GM12873 (cell line): ENCODE measurements at regions not wholly inside any gene's neighbourhood (a gene's known extent, or its start where the extent isn't known, plus 50 kb on each side); places are given as distances from the start of the nearest gene placed in this dataset.

Experiments used
- TF ChIP-seq, protein P1 (sequence below): IDR thresholded peaks from 2 replicates; pipeline ENCODE4 v1.5.1; 2012; ENCODE audit warnings: low read depth, mild to moderate bottlenecking, moderate library complexity, low read length, control low read depth; ENCODE audit not compliant: insufficient read depth; ENCODE audit errors: missing control alignments

DNA sequence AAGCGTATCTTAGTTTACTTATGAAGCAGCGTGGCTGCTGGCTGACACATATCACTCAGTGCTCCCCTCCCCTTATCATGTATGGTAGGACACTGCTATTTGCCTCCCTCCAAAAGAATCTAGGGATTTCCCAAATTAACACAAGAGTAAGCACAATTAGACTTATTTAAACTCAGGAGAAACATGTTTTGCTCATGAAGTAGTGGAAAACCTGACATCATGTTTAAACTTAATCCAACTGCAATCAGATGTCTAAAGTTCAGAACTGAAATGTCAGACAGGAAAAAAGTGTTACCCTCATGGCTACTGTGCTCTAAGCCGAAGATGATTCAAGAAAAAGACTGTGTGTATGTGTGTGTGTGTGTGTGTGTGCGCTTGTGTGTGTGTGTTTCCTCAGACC, 324.1 kb upstream of the TNC start:
- TF ChIP-seq, protein P1, sequence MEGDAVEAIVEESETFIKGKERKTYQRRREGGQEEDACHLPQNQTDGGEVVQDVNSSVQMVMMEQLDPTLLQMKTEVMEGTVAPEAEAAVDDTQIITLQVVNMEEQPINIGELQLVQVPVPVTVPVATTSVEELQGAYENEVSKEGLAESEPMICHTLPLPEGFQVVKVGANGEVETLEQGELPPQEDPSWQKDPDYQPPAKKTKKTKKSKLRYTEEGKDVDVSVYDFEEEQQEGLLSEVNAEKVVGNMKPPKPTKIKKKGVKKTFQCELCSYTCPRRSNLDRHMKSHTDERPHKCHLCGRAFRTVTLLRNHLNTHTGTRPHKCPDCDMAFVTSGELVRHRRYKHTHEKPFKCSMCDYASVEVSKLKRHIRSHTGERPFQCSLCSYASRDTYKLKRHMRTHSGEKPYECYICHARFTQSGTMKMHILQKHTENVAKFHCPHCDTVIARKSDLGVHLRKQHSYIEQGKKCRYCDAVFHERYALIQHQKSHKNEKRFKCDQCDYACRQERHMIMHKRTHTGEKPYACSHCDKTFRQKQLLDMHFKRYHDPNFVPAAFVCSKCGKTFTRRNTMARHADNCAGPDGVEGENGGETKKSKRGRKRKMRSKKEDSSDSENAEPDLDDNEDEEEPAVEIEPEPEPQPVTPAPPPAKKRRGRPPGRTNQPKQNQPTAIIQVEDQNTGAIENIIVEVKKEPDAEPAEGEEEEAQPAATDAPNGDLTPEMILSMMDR, result no peak

DNA sequence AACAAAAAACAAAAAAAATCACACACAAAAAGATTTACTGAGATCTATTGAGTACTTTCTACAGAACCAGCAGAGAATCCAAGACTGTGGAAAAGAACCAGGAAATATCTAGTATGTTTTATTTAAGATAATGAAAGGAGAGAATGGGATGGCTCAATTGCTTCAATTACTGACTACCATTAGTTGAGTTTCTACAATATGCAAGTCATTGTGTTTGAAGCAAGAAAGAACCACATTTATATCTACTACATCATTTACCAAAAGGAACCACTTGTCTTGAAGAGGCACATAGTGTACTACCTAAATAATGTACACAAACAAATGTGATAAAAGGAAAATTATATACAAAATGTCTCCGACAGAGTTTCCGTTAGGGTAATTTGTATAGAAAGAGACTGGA, 325.9 kb upstream of the TNC start:
- TF ChIP-seq, protein P1, result no peak

GRCh38 chr9:115444959-115445358, 327.0 kb upstream of the TNC start:
- TF ChIP-seq, protein P1, result no peak

DNA sequence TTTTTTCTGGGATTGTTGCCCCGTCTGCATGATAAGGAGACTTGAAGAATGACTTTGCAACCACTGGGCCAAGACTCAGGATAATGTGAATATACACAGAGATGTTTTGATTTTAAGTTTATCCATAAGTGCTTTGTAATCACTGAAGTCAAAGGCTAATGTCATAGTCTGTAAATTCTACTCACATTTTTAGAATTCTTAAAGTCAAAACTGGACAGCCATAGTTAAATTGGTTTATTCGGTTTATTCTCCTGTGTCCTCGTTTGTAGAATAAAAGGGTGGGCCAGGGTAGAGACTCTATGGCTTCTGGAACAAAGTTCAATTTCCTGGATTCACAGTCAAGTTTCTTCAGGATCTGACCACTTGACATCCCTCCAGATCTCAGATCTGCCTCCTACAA, 327.7 kb upstream of the TNC start:
- TF ChIP-seq, protein P1, result no peak

- TF ChIP-seq, protein P1, result no peak
These were observed 338.6 kb upstream of the TNC start for GRCh38 chr9:115456515-115456914.

- TF ChIP-seq, protein P1, result no peak
These were observed 343.3 kb upstream of the TNC start for GRCh38 chr9:115461280-115461679.

DNA sequence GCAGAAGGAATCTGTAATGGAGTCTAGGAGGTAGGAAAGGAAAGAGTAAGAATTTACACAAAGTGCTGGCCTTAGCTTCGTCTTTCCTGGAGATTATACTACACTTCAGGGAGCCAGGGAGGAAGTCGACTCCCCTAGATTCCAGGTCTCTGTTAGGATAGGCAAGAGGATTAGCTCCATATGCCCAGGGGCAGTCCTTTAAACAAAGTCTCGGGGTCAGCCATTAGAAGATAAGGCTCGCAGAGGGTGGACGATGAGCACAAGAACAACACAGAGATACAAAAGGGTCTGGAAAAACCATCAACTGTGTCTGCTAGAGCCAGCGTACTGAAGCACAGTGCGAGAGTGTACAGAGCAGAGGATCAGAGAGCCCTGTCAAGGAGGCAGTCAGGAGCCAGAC, 344.7 kb upstream of the TNC start:
- TF ChIP-seq, protein P1, result no peak
